Smooth muscle cell (in vitro differentiated cells): ENCODE measurements at regions not wholly inside any gene's neighbourhood (a gene's known extent, or its start where the extent isn't known, plus 50 kb on each side); places are given as distances from the start of the nearest gene placed in this dataset.
A peak's percentile ranks its signal among the peaks of the same experiment; 100 is the strongest.

Experiments used
- DNase-seq: peaks from one replicate; lab custom pipeline; 2025; ENCODE audit not compliant: unreplicated experiment; lab: John Stamatoyannopoulos, UW
- H2AFZ ChIP-seq: fragments of 200-600 bp; sonication (generic); 2 replicates; pipeline ENCODE4 v1.6.0; 2016; ENCODE audit warnings: antibody characterized with exemption, low read depth, mild to moderate bottlenecking
- H3F3A ChIP-seq: fragments of 200-600 bp; sonication (generic); 2 replicates; pipeline ENCODE4 v1.6.0; 2017; ENCODE audit warnings: antibody characterized with exemption, low read depth
- H3K27ac ChIP-seq: fragments of 200-600 bp; sonication (generic); 2 replicates; pipeline ENCODE4 v1.5.1; 2016; ENCODE audit warnings: low read depth, mild to moderate bottlenecking
- H3K27me3 ChIP-seq: fragments of 200-600 bp; sonication (generic); 2 replicates; pipeline ENCODE4 v1.6.1; 2016; ENCODE audit warnings: low read depth, mild to moderate bottlenecking
- H3K36me3 ChIP-seq: fragments of 200-600 bp; sonication (generic); 2 replicates; pipeline ENCODE4 v1.5.1; 2016; ENCODE audit warnings: low read depth
- H3K4me1 ChIP-seq: fragments of 200-600 bp; sonication (generic); 2 replicates; pipeline ENCODE4 v1.5.1; 2016; ENCODE audit warnings: low read depth
- H3K4me2 ChIP-seq: fragments of 200-600 bp; sonication (generic); 2 replicates; pipeline ENCODE4 v1.6.0; 2016; ENCODE audit warnings: mild to moderate bottlenecking
- H3K4me3 ChIP-seq: fragments of 200-600 bp; sonication (generic); 2 replicates; pipeline ENCODE4 v1.5.1; 2016; ENCODE audit warnings: mild to moderate bottlenecking
- H3K79me2 ChIP-seq: fragments of 200-600 bp; sonication (generic); 2 replicates; pipeline ENCODE4 v1.6.0; 2016; ENCODE audit warnings: low read depth, mild to moderate bottlenecking
- H3K9ac ChIP-seq: fragments of 200-600 bp; sonication (generic); 2 replicates; pipeline ENCODE4 v1.6.0; 2016; ENCODE audit warnings: low read depth
- H3K9me3 ChIP-seq: fragments of 200-600 bp; sonication (generic); replicated peaks from 2 replicates; pipeline ENCODE4 v1.5.1; 2016; ENCODE audit warnings: low read depth
- H4K20me1 ChIP-seq: fragments of 200-600 bp; sonication (generic); 2 replicates; pipeline ENCODE4 v1.6.0; 2016; ENCODE audit warnings: low read depth
- CTCF ChIP-seq: fragments of 200-600 bp; sonication (generic); IDR thresholded peaks from 2 replicates; pipeline ENCODE4 v1.5.1; 2017; ENCODE audit warnings: borderline replicate concordance, mild to moderate bottlenecking, antibody characterized with exemption; ENCODE audit not compliant: insufficient read depth, poor library complexity, severe bottlenecking
- WGBS: methylation state at CpG from one replicate; pipeline ENCODE4 v1.1.7; 2016; ENCODE audit warnings: low lambda C conversion rate; 5-methylcytosine and 5-hydroxymethylcytosine counted together

DNA sequence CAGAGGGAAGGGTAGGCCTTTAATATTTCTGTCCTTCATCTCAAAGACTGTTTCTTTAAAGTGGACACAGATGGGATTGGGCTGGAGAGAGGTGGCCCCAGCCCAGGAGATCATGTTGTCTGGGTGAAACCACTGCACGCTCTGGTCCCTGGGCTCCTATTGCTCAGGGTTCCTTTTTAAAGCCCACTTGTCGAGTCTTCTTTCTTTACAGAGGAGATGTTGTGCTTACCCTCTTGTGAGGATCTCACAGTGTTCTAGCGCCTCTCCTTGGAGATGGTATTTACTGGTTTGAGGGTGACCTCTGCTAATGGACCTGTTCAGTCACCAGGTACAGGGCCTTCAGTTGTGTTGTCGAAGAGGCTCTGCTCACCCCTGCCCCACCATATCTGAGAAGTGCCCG lies 128.4 kb downstream of the TM9SF2 start:
- no peak overlapping the region for H3K9ac ChIP-seq
- 98% methylated on average over 5 of the region's 5 CpGs for WGBS
- no peaks in the 10 kb centered on the region for H3K36me3 ChIP-seq
- peaks cover 10% of the 10 kb centered on the region for H3K27me3 ChIP-seq
- H3K4me2 ChIP-seq, result no peak overlapping the region
- no peak for DNase-seq
- no peaks in the 10 kb centered on the region for H3K79me2 ChIP-seq
- no peak for TF ChIP-seq CTCF
- no peak overlapping the region for H2AFZ ChIP-seq
- no peaks in the 10 kb centered on the region for H3K9me3 ChIP-seq
- H3K27ac ChIP-seq, result no peak overlapping the region
- peaks cover 37% of the 10 kb centered on the region for H3K4me1 ChIP-seq
- H3K4me3 ChIP-seq, result no peak overlapping the region
- H4K20me1 ChIP-seq, result no peaks in the 10 kb centered on the region
- no peaks in the 10 kb centered on the region for H3F3A ChIP-seq

DNA sequence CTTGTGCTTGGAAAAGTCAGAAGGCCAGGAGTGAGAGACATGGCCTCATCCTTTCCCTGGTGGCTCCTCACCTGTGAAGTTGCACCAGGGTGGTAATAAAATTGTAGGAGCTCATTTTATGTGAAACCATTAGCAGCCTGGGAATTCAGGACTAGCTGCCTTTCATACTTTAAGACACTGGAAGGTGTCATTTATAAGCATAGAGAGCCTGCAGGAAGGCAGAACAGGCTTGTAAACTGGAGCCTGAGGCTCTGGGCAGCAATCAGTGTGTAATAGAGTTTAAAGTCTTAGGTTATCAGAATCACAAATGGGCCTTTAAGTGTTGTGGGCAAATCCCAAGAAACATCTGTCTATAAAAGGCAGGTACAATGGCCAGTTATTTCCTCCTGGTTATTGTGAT lies 127.2 kb downstream of the TM9SF2 start:
- Histone ChIP-seq H3K79me2 (no peaks in the 10 kb centered on the region), H4K20me1 (no peaks in the 10 kb centered on the region), H3K4me2 (no peak overlapping the region), H3K27me3 (peaks cover 10% of the 10 kb centered on the region), H3K4me1 (peaks cover 37% of the 10 kb centered on the region), H2AFZ (no peak overlapping the region), H3K27ac (no peak overlapping the region), H3F3A (no peaks in the 10 kb centered on the region), H3K9me3 (no peaks in the 10 kb centered on the region), H3K4me3 (no peak overlapping the region), H3K36me3 (no peaks in the 10 kb centered on the region), H3K9ac (no peak overlapping the region)
- no peak for DNase-seq
- TF ChIP-seq CTCF, result no peak

- Histone ChIP-seq H3K4me1 (peaks cover 37% of the 10 kb centered on the region), H3K27me3 (peaks cover 10% of the 10 kb centered on the region), H3K4me2 (peak overlapping the region; percentile 45), H3K9me3 (no peaks in the 10 kb centered on the region), H2AFZ (no peak overlapping the region), H4K20me1 (no peaks in the 10 kb centered on the region), H3F3A (no peaks in the 10 kb centered on the region), H3K4me3 (no peak overlapping the region), H3K79me2 (no peaks in the 10 kb centered on the region), H3K27ac (no peak overlapping the region), H3K36me3 (no peaks in the 10 kb centered on the region), H3K9ac (no peak overlapping the region)
- no peak for DNase-seq
- TF ChIP-seq CTCF, result no peak
- WGBS, result 48% methylated on average over 8 of the region's 8 CpGs
These were observed 125.3 kb downstream of the TM9SF2 start for GRCh38 chr13:99626461-99627082.

- no peak for DNase-seq
- no peaks in the 10 kb centered on the region for H3K36me3 ChIP-seq
- H2AFZ ChIP-seq, result no peak overlapping the region
- H3K4me1 ChIP-seq, result peaks cover 25% of the 10 kb centered on the region
- no peaks in the 10 kb centered on the region for H3F3A ChIP-seq
- H3K9ac ChIP-seq, result no peak overlapping the region
- no peaks in the 10 kb centered on the region for H3K9me3 ChIP-seq
- H3K4me3 ChIP-seq, result no peak overlapping the region
- H3K27me3 ChIP-seq, result peaks cover 1% of the 10 kb centered on the region
- H3K4me2 ChIP-seq, result no peak overlapping the region
- no peaks in the 10 kb centered on the region for H3K79me2 ChIP-seq
- H3K27ac ChIP-seq, result no peak overlapping the region
- TF ChIP-seq CTCF, result no peak
- 72% methylated on average over 12 of the region's 12 CpGs for WGBS
- H4K20me1 ChIP-seq, result no peaks in the 10 kb centered on the region
These were observed 123.8 kb downstream of the TM9SF2 start for GRCh38 chr13:99624936-99625540.
